ENCODE measurements at regions not wholly inside any gene's neighbourhood (a gene's known extent, or its start where the extent isn't known, plus 50 kb on each side); places are given as distances from the start of the nearest gene placed in this dataset.

DNA sequence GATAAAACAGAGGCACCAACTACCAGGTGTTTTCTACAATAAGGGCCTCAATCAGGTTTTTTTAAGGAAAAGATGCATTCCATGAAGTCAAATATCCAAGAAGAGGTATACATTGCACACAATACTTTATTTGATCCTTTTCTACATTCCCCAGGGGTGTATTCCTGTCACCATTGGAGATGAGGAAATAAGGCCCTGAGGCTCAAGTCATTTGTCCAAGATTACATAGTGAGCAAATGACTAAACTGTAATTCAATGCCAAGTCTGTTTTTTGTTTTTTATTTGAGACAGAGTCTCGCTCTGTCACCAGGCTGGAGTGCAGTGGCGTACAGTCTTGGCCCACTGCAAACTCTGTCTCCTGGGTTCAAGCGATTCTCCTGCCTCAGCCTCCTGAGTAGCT lies 69.2 kb upstream of the CDYL start:
- TF ChIP-seq, protein P1, sequence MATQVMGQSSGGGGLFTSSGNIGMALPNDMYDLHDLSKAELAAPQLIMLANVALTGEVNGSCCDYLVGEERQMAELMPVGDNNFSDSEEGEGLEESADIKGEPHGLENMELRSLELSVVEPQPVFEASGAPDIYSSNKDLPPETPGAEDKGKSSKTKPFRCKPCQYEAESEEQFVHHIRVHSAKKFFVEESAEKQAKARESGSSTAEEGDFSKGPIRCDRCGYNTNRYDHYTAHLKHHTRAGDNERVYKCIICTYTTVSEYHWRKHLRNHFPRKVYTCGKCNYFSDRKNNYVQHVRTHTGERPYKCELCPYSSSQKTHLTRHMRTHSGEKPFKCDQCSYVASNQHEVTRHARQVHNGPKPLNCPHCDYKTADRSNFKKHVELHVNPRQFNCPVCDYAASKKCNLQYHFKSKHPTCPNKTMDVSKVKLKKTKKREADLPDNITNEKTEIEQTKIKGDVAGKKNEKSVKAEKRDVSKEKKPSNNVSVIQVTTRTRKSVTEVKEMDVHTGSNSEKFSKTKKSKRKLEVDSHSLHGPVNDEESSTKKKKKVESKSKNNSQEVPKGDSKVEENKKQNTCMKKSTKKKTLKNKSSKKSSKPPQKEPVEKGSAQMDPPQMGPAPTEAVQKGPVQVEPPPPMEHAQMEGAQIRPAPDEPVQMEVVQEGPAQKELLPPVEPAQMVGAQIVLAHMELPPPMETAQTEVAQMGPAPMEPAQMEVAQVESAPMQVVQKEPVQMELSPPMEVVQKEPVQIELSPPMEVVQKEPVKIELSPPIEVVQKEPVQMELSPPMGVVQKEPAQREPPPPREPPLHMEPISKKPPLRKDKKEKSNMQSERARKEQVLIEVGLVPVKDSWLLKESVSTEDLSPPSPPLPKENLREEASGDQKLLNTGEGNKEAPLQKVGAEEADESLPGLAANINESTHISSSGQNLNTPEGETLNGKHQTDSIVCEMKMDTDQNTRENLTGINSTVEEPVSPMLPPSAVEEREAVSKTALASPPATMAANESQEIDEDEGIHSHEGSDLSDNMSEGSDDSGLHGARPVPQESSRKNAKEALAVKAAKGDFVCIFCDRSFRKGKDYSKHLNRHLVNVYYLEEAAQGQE (IDR thresholded peaks at IDR 0.05; ENCODE audit: borderline replicate concordance) = no peak
- TF ChIP-seq EZH2 (IDR thresholded peaks at IDR 0.05; ENCODE audit: borderline replicate concordance, insufficient read depth, low read length, poor library complexity, severe bottlenecking) = no peak
- TF ChIP-seq, protein P2, sequence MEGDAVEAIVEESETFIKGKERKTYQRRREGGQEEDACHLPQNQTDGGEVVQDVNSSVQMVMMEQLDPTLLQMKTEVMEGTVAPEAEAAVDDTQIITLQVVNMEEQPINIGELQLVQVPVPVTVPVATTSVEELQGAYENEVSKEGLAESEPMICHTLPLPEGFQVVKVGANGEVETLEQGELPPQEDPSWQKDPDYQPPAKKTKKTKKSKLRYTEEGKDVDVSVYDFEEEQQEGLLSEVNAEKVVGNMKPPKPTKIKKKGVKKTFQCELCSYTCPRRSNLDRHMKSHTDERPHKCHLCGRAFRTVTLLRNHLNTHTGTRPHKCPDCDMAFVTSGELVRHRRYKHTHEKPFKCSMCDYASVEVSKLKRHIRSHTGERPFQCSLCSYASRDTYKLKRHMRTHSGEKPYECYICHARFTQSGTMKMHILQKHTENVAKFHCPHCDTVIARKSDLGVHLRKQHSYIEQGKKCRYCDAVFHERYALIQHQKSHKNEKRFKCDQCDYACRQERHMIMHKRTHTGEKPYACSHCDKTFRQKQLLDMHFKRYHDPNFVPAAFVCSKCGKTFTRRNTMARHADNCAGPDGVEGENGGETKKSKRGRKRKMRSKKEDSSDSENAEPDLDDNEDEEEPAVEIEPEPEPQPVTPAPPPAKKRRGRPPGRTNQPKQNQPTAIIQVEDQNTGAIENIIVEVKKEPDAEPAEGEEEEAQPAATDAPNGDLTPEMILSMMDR (IDR thresholded peaks at IDR 0.05; ENCODE audit: poor library complexity, severe bottlenecking) = no peak
- no peak for TF ChIP-seq POLR2AphosphoS5 (IDR thresholded peaks at IDR 0.05)
- no peak for TF ChIP-seq TAF1 (IDR thresholded peaks at IDR 0.05; ENCODE audit: low read depth)
- TF ChIP-seq MXI1 (conservative IDR thresholded peaks at IDR 0.05; ENCODE audit: poor library complexity, severe bottlenecking) = no peak
- TF ChIP-seq RAD21 (conservative IDR thresholded peaks at IDR 0.05) = no peak
- TF ChIP-seq EP300 (conservative IDR thresholded peaks at IDR 0.05; ENCODE audit: poor library complexity, severe bottlenecking) = no peak
- TF ChIP-seq SMC3 (conservative IDR thresholded peaks at IDR 0.05; ENCODE audit: poor library complexity) = no peak
